Nephron progenitor cell (in vitro differentiated cells): ENCODE measurements at regions not wholly inside any gene's neighbourhood (a gene's known extent, or its start where the extent isn't known, plus 50 kb on each side); places are given as distances from the start of the nearest gene placed in this dataset.

Experiments used
- DNase-seq: peaks from one replicate; pipeline ENCODE4 v3.0.0; 2021
- H3K27ac Mint-ChIP-seq: 2 replicates; pipeline ENCODE4 v1.8.0; 2021; ENCODE audit warnings: mild to moderate bottlenecking, moderate library complexity, mixed read lengths
- H3K27me3 Mint-ChIP-seq: 2 replicates; pipeline ENCODE4 v1.8.0; 2021; ENCODE audit warnings: mild to moderate bottlenecking, low read depth, mixed read lengths; ENCODE audit not compliant: poor library complexity
- H3K36me3 Mint-ChIP-seq: 2 replicates; pipeline ENCODE4 v1.8.0; 2021; ENCODE audit warnings: low read depth, mixed read lengths
- H3K4me1 Mint-ChIP-seq: 2 replicates; pipeline ENCODE4 v1.8.0; 2021; ENCODE audit warnings: mixed read lengths
- H3K4me3 Mint-ChIP-seq: 2 replicates; pipeline ENCODE4 v1.8.0; 2021; ENCODE audit warnings: mild to moderate bottlenecking, moderate library complexity, mixed read lengths
- H3K9me3 Mint-ChIP-seq: 2 replicates; pipeline ENCODE4 v1.8.0; 2021; ENCODE audit warnings: mild to moderate bottlenecking, moderate library complexity, mixed read lengths
- TF ChIP-seq, protein P1 (sequence below): fragments of 200-600 bp; sonication (generic); IDR thresholded peaks from 2 replicates; pipeline ENCODE4 v1.5.0; 2021; ENCODE audit warnings: antibody characterized with exemption

DNA sequence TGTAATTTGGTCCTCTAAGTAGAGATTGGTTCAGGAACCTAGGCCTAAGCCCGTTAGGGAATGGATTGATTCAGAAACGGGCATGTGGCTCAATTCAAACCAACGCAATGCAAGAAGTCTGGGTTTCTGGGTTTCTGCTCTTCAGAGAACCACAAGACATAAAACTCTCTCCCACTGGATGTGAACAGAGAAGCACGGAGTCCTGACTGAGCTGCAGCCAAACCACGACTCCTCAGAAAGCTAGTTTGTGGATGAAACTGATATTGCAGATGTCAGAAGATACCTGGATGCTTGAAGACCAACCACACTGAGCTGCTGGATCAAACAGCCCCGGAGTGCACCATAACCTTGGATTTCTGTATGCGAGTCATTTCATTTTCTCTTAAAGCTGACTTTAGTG, 50.0 kb downstream of the SOD2 start:
- no peak for DNase-seq
- H3K27me3 Mint-ChIP-seq, result peaks cover 10% of the 10 kb centered on the region
- no peak overlapping the region for H3K4me3 Mint-ChIP-seq
- H3K4me1 Mint-ChIP-seq, result no peaks in the 10 kb centered on the region
- H3K9me3 Mint-ChIP-seq, result peaks cover 48% of the 10 kb centered on the region
- no peak overlapping the region for H3K27ac Mint-ChIP-seq
- TF ChIP-seq, protein P1, sequence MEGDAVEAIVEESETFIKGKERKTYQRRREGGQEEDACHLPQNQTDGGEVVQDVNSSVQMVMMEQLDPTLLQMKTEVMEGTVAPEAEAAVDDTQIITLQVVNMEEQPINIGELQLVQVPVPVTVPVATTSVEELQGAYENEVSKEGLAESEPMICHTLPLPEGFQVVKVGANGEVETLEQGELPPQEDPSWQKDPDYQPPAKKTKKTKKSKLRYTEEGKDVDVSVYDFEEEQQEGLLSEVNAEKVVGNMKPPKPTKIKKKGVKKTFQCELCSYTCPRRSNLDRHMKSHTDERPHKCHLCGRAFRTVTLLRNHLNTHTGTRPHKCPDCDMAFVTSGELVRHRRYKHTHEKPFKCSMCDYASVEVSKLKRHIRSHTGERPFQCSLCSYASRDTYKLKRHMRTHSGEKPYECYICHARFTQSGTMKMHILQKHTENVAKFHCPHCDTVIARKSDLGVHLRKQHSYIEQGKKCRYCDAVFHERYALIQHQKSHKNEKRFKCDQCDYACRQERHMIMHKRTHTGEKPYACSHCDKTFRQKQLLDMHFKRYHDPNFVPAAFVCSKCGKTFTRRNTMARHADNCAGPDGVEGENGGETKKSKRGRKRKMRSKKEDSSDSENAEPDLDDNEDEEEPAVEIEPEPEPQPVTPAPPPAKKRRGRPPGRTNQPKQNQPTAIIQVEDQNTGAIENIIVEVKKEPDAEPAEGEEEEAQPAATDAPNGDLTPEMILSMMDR, result no peak
- H3K36me3 Mint-ChIP-seq, result peaks cover 5% of the 10 kb centered on the region

DNA sequence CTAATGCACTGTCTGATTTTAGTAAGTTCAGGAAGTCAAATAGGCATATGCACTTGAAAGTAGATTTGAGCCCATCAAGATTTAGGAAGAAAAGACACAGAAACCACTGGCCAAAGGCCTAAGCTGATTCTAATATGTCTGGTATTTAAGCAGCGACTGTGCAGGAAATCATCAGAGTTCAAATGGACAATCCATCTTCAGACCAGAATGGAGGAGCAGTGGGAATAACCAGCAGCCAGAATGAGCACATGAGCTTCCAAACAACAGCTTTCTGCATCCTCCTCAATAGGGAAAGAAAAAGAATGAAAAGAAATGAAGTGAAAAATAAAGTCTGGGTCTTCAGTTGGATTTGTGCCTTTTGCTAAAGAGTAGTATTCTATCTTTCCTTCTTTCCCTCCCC, 50.6 kb downstream of the SOD2 start:
- H3K4me1 Mint-ChIP-seq, result no peaks in the 10 kb centered on the region
- TF ChIP-seq, protein P1, result no peak
- peaks cover 5% of the 10 kb centered on the region for H3K36me3 Mint-ChIP-seq
- no peak overlapping the region for H3K27ac Mint-ChIP-seq
- no peak for DNase-seq
- H3K4me3 Mint-ChIP-seq, result no peak overlapping the region
- H3K27me3 Mint-ChIP-seq, result peaks cover 9% of the 10 kb centered on the region
- H3K9me3 Mint-ChIP-seq, result peaks cover 47% of the 10 kb centered on the region

DNA sequence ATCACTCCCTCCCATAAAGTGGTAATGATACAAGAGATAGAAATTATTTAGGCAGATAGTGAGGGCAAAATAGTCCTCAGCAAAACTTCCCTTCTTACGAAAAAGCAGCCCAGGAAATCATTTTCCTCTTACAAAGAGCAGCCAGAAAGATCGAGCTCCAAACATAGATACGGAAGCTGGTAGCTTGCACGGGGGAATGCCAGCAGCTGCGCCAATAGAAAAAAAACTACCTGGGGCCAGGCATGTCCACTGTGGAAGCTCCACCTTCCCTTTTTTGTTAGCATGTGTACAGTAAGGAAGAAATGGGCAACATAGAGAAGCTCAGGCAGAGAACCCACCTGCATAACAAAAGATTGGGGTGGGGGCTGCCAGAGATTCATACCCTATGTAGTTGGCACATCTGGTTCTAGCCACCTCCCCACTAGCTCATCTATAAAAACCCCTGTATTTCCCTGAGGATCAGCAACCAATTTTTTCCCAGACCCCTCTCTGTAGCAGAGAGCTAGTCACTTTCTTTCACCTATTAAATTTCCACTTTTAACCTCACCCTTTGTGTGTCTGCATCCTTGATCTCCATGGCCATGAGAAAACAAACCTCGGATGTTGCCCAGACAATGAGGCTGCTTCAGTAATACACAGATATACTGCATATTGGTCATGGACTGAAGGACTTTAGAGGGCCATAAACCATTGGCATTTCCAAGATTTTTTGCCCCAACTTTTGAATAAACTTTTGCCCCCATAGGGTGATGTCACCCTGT, 52.1 kb downstream of the SOD2 start:
- Mint-ChIP-seq H3K9me3 (peaks cover 47% of the 10 kb centered on the region), H3K27ac (no peak overlapping the region), H3K27me3 (peaks cover 5% of the 10 kb centered on the region), H3K36me3 (peaks cover 5% of the 10 kb centered on the region), H3K4me3 (no peak overlapping the region), H3K4me1 (no peaks in the 10 kb centered on the region)
- TF ChIP-seq, protein P1, result no peak
- no peak for DNase-seq

DNA sequence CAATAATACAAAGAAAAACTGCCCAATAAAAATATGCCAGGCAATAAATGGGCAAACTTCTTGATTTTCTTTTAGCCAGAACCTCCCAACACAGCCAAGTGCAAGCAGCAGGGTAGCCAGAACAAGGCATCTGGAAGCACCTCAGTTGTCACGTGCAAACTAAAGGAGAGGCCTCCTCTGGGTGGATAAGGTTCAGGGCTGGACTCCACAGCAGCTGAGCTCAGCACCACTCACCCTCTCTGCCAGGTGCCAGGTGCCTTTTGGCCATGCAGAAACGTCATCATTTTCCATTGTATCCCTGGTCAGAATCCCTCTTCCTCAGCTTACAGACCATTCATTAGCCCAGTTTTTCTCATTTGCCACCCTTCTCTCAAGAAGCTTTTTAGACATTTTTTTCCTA, 52.7 kb downstream of the SOD2 start:
- H3K27me3 Mint-ChIP-seq, result peaks cover 5% of the 10 kb centered on the region
- H3K36me3 Mint-ChIP-seq, result peaks cover 5% of the 10 kb centered on the region
- TF ChIP-seq, protein P1, result no peak
- no peaks in the 10 kb centered on the region for H3K4me1 Mint-ChIP-seq
- H3K27ac Mint-ChIP-seq, result no peak overlapping the region
- DNase-seq, result no peak
- no peak overlapping the region for H3K4me3 Mint-ChIP-seq
- peaks cover 47% of the 10 kb centered on the region for H3K9me3 Mint-ChIP-seq

DNA sequence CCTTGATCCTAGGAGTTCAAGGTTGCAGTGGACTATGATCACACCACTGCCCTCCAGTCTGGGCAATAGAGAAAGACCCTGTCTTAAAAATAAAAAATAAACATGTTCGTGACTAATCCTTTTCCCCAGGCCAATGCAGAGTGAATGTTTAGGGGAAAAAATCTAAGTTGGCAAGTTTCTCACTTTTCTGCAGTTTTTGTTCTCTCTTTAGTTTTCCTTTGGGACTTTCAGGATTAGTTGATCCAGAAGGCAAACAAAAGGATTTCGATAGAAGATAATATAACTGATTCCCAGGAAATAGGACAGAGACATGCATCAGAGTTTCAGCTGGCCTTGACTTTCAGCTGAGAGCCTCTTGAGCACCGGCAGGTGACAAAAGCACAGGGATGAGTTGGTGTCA, 53.3 kb downstream of the SOD2 start:
- TF ChIP-seq, protein P1, result no peak
- no peaks in the 10 kb centered on the region for H3K4me1 Mint-ChIP-seq
- H3K27ac Mint-ChIP-seq, result no peak overlapping the region
- H3K27me3 Mint-ChIP-seq, result no peaks in the 10 kb centered on the region
- H3K4me3 Mint-ChIP-seq, result no peak overlapping the region
- no peak for DNase-seq
- H3K9me3 Mint-ChIP-seq, result peaks cover 42% of the 10 kb centered on the region
- H3K36me3 Mint-ChIP-seq, result peaks cover 5% of the 10 kb centered on the region

DNA sequence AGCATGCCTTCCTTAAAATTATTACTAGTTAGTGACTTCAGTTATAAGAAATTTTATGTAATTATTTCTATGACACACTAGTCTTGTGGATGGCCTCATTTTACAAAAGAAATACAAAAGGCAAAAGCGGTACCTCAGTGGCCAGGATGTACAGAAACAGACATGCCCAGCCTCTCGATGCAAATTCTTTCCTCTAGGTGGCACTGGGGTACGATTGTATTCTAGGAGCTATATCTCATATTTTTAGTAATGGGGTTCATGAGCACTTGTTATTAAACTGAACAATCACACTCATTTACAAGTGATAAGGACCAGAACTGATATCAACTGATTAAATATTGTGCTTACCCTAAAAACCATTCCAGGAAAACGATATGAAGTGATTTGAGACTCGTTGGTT, 59.8 kb downstream of the SOD2 start:
- no peaks in the 10 kb centered on the region for H3K36me3 Mint-ChIP-seq
- peak; percentile 7 for DNase-seq
- H3K4me3 Mint-ChIP-seq, result no peak overlapping the region
- H3K27me3 Mint-ChIP-seq, result no peaks in the 10 kb centered on the region
- TF ChIP-seq, protein P1, result no peak
- H3K27ac Mint-ChIP-seq, result no peak overlapping the region
- H3K9me3 Mint-ChIP-seq, result peaks cover 24% of the 10 kb centered on the region
- H3K4me1 Mint-ChIP-seq, result no peaks in the 10 kb centered on the region
